ENCODE measurements at regions not wholly inside any gene's neighbourhood (a gene's known extent, or its start where the extent isn't known, plus 50 kb on each side); places are given as distances from the start of the nearest gene placed in this dataset.

GRCh38 chr6:88339761-88340160 is 173.6 kb upstream of the CNR1 start:
- ChIA-PET POLR2A (no interaction called here), CTCF (ENCODE audit: low intra/inter-chr PET ratio, low total read pairs) (no interaction called here)
- in situ Hi-C loops (cut with HindIII; ENCODE audit: extremely low pct_ligation_motif_present, low pct_unique_long_range_greater_than_20kb) (no loop called here), intact Hi-C loops (cut with micrococcal nuclease; ENCODE audit: unreplicated experiment) (no loop called here)
- no TSS peak for BruUV-seq (replicated peaks)
- H4K20me1 ChIP-seq (ENCODE audit: insufficient read depth, low read length), result no peaks in the 10 kb centered on the region
- no peak for DNase-seq (ENCODE audit: low spot score)
- no peaks in the 10 kb centered on the region for H3K79me2 ChIP-seq (ENCODE audit: insufficient read depth, low read length)
- H3K27me3 ChIP-seq (ENCODE audit: control insufficient read depth in 1 of 2, insufficient read depth in 2 of 2, low read length in 2 of 2), result no peaks in the 10 kb centered on the region
- no peak overlapping the region for H3K27ac ChIP-seq (ENCODE audit: extremely low read length, insufficient read depth, low read length)
- H3K4me3 ChIP-seq (replicated peaks in 1 of 3; ENCODE audit: insufficient read depth in 1 of 3, low read depth in 2 of 3, low read length in 3 of 3), result no peak overlapping the region
- no peak overlapping the region for H3K9ac ChIP-seq (ENCODE audit: insufficient read depth, low read depth, low read length)
- no peaks in the 10 kb centered on the region for H3K9me3 ChIP-seq (ENCODE audit: low read length)
- H3K36me3 ChIP-seq (replicated peaks in 1 of 2; ENCODE audit: control insufficient read depth in 1 of 2, insufficient read depth in 2 of 2, low read length in 2 of 2), result no peaks in the 10 kb centered on the region
- H3K4me2 ChIP-seq (ENCODE audit: low read depth, low read length), result no peak overlapping the region
- no peaks in the 10 kb centered on the region for H3K4me1 ChIP-seq (ENCODE audit: insufficient read depth, low read length)
- no peak for FAIRE-seq
- TF ChIP-seq ATF7-NPFF (CRISPR knock-in tag; IDR thresholded peaks at IDR 0.05; ENCODE audit: low read depth) (no peak), ARID3A (IDR thresholded peaks at IDR 0.05; ENCODE audit: low read depth, low read length) (no peak), MAZ (IDR thresholded peaks at IDR 0.05; ENCODE audit: borderline replicate concordance, low read depth, low read length) (no peak), MAZ (CRISPR knock-in tag; IDR thresholded peaks at IDR 0.05; ENCODE audit: low read depth) (no peak), MBNL3 (CRISPR knock-in tag; conservative IDR thresholded peaks at IDR 0.05) (no peak), ZNF121 (CRISPR knock-in tag; IDR thresholded peaks at IDR 0.05) (no peak), HES4 (CRISPR knock-in tag; IDR thresholded peaks at IDR 0.05; ENCODE audit: borderline replicate concordance) (no peak), ZNF570 (CRISPR knock-in tag; IDR thresholded peaks at IDR 0.05; ENCODE audit: borderline replicate concordance) (no peak), ZNF350 (CRISPR knock-in tag; IDR thresholded peaks at IDR 0.05; ENCODE audit: borderline replicate concordance, low read depth) (no peak), NFE2 (CRISPR knock-in tag; IDR thresholded peaks at IDR 0.05) (no peak), ZNF496 (CRISPR knock-in tag; IDR thresholded peaks at IDR 0.05; ENCODE audit: insufficient replicate concordance) (no peak), CEBPZ (IDR thresholded peaks at IDR 0.05; ENCODE audit: low read length) (no peak)
- H2AFZ ChIP-seq (ENCODE audit: low read length), result no peak overlapping the region
- ATAC-seq, result no peak
- WGBS (ENCODE audit: low lambda C conversion rate), result 0% methylated on average over 2 of the region's 2 CpGs
